ENCODE measurements at regions not wholly inside any gene's neighbourhood (a gene's known extent, or its start where the extent isn't known, plus 50 kb on each side); places are given as distances from the start of the nearest gene placed in this dataset.

DNA sequence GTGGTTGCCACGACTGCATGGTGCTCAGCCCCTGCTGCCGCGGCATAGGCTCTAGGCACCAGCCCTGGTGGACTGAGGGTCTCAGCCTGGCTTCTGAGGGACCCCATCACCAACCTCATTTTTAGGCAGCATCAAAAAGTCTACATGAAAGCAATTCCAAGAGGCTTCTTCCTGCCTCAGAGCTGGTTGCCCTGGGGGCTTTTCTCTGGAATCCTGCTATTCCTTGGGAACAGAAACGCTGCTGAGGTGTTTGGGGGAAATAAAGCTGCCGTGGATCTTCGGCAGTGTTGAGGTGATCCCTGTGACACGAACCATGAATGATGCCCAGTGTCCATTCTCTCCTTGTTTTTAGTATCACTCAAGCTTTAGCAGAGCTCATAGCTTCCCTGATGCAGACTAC is 148.4 kb upstream of the LRFN2 start:
- in situ Hi-C loops (cut with MboI) (no loop called here), intact Hi-C loops (cut with micrococcal nuclease) (no loop called here)
- H3K36me3 ChIP-seq (ENCODE audit: control insufficient read depth, insufficient read depth, low read length): no peaks in the 10 kb centered on the region
- no peak overlapping the region for H3K9ac ChIP-seq (ENCODE audit: insufficient read depth in 1 of 2, low read depth in 2 of 2, low read length in 2 of 2)
- CTCF ChIA-PET (ENCODE audit: low intra/inter-chr PET ratio): no interaction called here
- WGBS (ENCODE audit: insufficient coverage, low coverage, missing lambda C conversion rate): 2% methylated on average over 7 of the region's 7 CpGs
- ATAC-seq (no peak), DNase-seq (ENCODE audit: extremely low read depth in 1 of 4, low spot score in 3 of 4) (no peak), FAIRE-seq (no peak)
- no peak overlapping the region for H3K27ac ChIP-seq (ENCODE audit: extremely low read depth, low read depth, low read length)
- TF ChIP-seq ELF2 (CRISPR knock-in tag; IDR thresholded peaks at IDR 0.05) (no peak), MYBL2 (IDR thresholded peaks at IDR 0.05; ENCODE audit: low read depth) (no peak), MYBL2 (CRISPR knock-in tag; IDR thresholded peaks at IDR 0.05; ENCODE audit: borderline replicate concordance) (no peak), KLF16 (IDR thresholded peaks at IDR 0.05) (no peak), NFATC3 (IDR thresholded peaks at IDR 0.05) (no peak), EWSR1 (IDR thresholded peaks at IDR 0.05; ENCODE audit: borderline replicate concordance, low read depth, partially characterized antibody) (no peak), ZC3H4 (CRISPR knock-in tag; IDR thresholded peaks at IDR 0.05; ENCODE audit: borderline replicate concordance) (no peak), ZNF668 (CRISPR knock-in tag; IDR thresholded peaks at IDR 0.05) (no peak), MYC (IDR thresholded peaks at IDR 0.05; ENCODE audit: low read depth, low read length) (no peak), MYC (CRISPR knock-in tag; IDR thresholded peaks at IDR 0.05; ENCODE audit: borderline replicate concordance, low read depth) (no peak), ZBTB7A (IDR thresholded peaks at IDR 0.05; ENCODE audit: borderline replicate concordance, control insufficient read depth, low read depth, low read length) (no peak), NFIX (CRISPR knock-in tag; IDR thresholded peaks at IDR 0.05; ENCODE audit: low read depth) (no peak), LARP7 (IDR thresholded peaks at IDR 0.05) (no peak)
- TF ChIP-seq, protein P1, sequence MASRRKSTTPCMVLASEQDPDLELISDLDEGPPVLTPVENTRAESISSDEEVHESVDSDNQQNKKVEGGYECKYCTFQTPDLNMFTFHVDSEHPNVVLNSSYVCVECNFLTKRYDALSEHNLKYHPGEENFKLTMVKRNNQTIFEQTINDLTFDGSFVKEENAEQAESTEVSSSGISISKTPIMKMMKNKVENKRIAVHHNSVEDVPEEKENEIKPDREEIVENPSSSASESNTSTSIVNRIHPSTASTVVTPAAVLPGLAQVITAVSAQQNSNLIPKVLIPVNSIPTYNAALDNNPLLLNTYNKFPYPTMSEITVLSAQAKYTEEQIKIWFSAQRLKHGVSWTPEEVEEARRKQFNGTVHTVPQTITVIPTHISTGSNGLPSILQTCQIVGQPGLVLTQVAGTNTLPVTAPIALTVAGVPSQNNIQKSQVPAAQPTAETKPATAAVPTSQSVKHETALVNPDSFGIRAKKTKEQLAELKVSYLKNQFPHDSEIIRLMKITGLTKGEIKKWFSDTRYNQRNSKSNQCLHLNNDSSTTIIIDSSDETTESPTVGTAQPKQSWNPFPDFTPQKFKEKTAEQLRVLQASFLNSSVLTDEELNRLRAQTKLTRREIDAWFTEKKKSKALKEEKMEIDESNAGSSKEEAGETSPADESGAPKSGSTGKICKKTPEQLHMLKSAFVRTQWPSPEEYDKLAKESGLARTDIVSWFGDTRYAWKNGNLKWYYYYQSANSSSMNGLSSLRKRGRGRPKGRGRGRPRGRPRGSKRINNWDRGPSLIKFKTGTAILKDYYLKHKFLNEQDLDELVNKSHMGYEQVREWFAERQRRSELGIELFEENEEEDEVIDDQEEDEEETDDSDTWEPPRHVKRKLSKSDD (conservative IDR thresholded peaks at IDR 0.05; ENCODE audit: low read length): no peak
- no TSS peak for BruUV-seq (replicated peaks)
- H3K4me1 ChIP-seq (replicated peaks in 1 of 2; ENCODE audit: control insufficient read depth in 2 of 2, insufficient read depth in 2 of 2, low read length in 2 of 2): no peaks in the 10 kb centered on the region
- H3K4me3 ChIP-seq: no peak overlapping the region
- no peaks in the 10 kb centered on the region for H3K9me1 ChIP-seq (ENCODE audit: control insufficient read depth, insufficient read depth, low read length)
- H3K79me2 ChIP-seq (ENCODE audit: control insufficient read depth, insufficient read depth, low read length): no peaks in the 10 kb centered on the region
- no peaks in the 10 kb centered on the region for H4K20me1 ChIP-seq (replicated peaks; ENCODE audit: control insufficient read depth, insufficient read depth, low read length)
- H2AFZ ChIP-seq (ENCODE audit: low read depth, low read length): no peak overlapping the region
- POLR2A ChIA-PET: interaction anchor here (0.5 to 0.8 kb wide), 3 partner anchors 11 to 84 kb away, joined by 3 read pairs; no protein-coding TSS in a partner anchor
- H3K27me3 ChIP-seq (ENCODE audit: control insufficient read depth in 2 of 2, insufficient read depth in 2 of 2, low read length in 2 of 2): peaks cover 25 to 53% of the 10 kb centered on the region in 2 experiments
- H3K4me2 ChIP-seq (ENCODE audit: insufficient read depth, low read length): no peak overlapping the region
- no peaks in the 10 kb centered on the region for H3K9me3 ChIP-seq (replicated peaks; ENCODE audit: control insufficient read depth, insufficient read depth, low read depth, low read length)
